ENCODE measurements at regions not wholly inside any gene's neighbourhood (a gene's known extent, or its start where the extent isn't known, plus 50 kb on each side); places are given as distances from the start of the nearest gene placed in this dataset.

DNA sequence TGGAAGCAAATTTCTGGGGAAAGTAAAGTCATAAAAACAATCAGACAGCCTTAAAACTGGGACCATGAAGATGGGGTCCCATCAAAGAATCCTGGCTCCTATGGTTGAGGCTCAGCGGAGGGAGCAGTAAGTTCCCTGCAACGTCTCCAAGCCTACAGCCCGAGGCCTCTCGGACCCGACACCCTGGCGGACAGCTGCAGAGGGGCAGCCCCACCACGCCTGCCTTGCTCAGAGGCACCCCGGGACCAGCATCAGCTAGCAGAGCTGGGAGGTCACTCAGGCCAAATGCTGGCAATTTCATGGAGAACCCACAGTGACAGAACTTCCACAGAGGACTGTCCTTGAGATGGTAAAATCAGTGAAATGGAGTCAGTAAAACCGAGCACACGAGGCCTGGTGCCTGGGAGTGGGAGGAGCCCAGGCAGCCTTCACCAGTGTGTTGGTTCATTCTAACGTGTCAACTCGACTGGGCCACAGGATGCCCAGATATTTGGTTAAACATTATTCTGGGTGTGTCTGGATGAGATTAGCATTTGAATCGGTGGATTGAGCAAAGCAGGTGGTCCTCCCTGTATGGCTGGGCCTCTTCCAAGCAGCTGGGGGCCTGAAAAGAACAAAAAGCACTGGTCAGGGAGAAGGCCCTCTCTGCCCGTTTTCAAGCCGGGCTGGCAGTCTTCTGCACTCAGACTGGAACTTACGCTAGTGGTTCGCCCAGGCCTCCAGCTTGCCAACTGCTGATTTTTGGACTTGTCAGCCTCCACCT lies 96.2 kb upstream of the INSIG1 start:
- no peak for DNase-seq (ENCODE audit: low read depth)
- TF ChIP-seq, protein P1, sequence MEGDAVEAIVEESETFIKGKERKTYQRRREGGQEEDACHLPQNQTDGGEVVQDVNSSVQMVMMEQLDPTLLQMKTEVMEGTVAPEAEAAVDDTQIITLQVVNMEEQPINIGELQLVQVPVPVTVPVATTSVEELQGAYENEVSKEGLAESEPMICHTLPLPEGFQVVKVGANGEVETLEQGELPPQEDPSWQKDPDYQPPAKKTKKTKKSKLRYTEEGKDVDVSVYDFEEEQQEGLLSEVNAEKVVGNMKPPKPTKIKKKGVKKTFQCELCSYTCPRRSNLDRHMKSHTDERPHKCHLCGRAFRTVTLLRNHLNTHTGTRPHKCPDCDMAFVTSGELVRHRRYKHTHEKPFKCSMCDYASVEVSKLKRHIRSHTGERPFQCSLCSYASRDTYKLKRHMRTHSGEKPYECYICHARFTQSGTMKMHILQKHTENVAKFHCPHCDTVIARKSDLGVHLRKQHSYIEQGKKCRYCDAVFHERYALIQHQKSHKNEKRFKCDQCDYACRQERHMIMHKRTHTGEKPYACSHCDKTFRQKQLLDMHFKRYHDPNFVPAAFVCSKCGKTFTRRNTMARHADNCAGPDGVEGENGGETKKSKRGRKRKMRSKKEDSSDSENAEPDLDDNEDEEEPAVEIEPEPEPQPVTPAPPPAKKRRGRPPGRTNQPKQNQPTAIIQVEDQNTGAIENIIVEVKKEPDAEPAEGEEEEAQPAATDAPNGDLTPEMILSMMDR (conservative IDR thresholded peaks at IDR 0.05; ENCODE audit: low read depth, low read length) = no peak
- no peak overlapping the region for H3K4me3 ChIP-seq (ENCODE audit: low read depth, low read length)

DNA sequence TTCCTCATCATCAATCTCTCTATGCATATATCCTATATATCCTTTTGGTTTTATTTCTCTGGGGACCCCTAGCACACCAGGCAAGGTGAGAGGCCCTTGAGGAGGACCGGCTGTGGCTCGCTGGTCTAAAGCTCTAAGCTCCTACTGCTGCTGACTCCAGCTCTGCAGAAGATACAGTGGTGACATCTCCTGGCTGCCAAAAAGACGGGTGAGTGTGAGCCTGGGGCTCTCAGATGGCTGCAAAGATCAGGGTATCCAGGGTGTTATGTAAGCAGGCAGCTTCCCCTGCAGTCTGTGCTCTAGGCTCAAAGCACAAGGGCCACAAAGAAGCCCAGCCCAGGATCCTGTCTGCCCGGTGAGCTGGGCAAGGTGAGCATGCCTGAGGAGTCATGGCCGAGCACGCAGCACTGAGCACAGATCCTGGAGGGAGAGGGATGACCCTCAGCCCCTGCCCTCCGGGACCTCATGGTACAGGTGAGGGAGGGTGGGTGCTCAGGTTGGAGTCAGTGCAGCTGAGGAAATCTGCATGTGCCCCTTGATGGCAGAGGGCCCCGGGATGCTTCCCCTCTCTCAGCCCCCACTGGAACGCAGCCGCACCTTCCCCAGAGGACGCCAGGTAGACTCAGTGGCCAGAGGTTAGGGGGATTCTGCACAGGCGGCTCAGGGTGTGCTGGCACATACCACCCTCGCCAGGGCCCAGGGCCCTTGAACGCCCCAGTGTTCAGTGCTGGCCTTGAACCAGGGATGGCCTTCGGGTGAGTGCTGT lies 95.4 kb upstream of the INSIG1 start:
- TF ChIP-seq, protein P1 (conservative IDR thresholded peaks at IDR 0.05; ENCODE audit: low read depth, low read length) = no peak
- H3K4me3 ChIP-seq (ENCODE audit: low read depth, low read length) = no peak overlapping the region
- DNase-seq (ENCODE audit: low read depth) = no peak

DNA sequence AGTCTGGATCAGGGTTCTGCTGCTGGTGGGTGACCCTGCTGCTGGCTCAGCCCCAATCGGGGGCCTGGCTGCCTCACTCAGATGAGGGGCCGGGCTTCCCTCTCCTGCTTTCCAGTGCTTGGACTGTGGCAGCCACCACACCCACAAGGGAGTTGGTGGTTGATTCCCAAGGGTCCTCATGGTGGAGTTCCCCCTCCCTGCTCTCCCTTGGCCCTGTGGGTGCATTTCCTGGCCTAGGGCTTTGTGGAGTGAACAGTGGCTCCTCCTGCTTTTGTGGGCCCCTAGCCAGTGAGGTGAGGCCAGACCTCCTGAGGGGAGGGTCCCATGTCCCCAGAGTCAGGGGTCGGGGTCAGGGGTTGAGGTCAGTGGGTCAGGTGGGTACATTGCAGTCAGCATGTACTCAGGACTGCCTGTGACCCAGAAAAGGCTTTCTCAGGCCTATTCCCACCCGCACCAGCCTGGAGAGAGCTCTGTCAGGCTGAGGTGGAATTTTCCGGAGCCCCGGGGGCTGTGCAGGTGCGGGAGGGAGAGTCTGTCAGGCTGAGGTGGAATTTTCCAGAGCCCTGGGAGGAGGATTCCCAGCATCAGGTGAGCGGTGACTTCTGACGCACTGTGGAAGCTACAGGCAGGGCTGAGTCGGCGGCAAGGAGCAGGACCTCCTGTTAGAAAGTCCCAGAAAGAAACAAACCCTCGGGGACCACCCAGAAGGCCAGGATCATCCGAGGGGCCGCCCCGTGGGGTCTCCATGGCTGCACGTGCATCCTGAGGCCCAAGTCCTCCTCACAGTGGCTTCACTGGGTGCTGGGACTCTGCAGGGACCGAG lies 94.4 kb upstream of the INSIG1 start:
- TF ChIP-seq, protein P1 (conservative IDR thresholded peaks at IDR 0.05; ENCODE audit: low read depth, low read length) = no peak
- no peak for DNase-seq (ENCODE audit: low read depth)
- H3K4me3 ChIP-seq (ENCODE audit: low read depth, low read length) = no peak overlapping the region

DNA sequence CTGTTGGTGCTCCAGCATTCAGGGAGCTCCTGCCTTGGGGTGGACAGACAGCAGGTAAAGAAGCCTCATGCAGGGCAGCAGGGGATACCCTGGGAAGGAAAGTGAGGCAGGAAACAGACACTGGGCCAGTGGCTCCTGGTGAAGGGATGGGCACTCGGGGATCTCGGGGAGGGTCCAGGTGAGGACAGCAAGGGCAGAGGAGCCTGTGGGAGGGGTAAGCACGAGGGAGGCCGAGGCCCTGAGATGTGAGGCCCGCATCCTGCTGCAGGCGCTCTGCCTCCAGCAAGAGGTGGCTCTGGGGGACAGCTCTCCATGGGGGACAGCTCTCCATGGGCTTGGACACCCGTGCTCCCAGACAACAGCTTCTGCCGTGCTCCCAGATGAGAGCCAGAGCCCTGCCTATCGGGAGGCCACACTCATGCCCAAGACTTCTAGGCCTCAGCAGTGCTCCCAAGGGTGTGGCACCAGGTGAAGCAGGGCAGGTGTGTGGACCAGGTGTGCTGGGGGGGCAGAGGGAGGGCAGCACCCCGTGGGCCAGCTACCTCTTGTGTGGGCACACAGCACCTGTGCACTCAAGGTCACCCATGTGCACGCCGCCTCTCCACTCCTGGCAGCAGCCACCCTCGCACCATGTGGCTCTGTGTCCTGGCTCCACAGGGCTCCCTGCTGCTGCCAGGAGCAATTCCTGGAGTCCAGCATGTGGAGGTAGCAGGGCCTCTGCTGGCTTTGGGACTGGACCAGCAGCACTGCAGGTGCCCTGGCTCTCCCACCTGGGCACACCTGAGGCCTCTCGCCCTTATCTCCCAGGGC lies 93.6 kb upstream of the INSIG1 start:
- TF ChIP-seq, protein P1 (conservative IDR thresholded peaks at IDR 0.05; ENCODE audit: low read depth, low read length) = no peak
- no peak for DNase-seq (ENCODE audit: low read depth)
- H3K4me3 ChIP-seq (ENCODE audit: low read depth, low read length) = no peak overlapping the region

DNA sequence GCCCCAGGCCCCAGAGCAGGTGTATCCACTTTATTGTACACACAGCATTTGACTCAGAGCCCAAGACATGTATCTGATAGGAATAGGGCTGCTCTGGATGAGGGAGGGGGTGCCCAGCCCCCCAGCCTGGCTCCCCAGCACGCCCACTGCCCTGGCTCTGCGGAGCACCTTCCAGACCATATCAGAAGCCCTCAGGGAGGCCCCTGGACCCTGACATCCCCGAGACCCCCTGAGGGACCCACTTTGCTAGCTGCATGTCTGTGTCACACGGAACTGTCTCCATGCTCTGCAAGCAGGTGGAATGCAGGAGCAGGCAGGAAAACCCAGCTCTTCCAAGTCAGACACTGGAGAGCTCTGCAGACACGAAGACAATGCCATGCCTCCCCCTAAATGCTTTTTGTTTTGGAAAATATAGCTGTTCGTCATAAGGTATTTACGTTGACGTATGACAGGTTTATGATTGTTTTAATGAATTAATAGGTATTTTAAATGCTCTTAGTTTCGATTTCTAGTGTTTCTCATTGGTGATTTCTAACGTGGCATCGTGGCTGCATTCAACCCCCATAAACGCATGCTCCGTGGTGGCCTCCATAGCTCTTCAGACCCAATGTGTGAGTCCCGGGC lies 92.8 kb upstream of the INSIG1 start:
- TF ChIP-seq, protein P1 (conservative IDR thresholded peaks at IDR 0.05; ENCODE audit: low read depth, low read length) = no peak
- no peak for DNase-seq (ENCODE audit: low read depth)
- peak overlapping the region; percentile 51 for H3K4me3 ChIP-seq (ENCODE audit: low read depth, low read length)
